DMS 273 (cell line): ENCODE measurements at regions not wholly inside any gene's neighbourhood (a gene's known extent, or its start where the extent isn't known, plus 50 kb on each side); places are given as distances from the start of the nearest gene placed in this dataset.

Experiments used
- DNase-seq: peaks from one replicate; lab custom pipeline; 2025; ENCODE audit not compliant: unreplicated experiment; lab: John Stamatoyannopoulos, UW

- DNase-seq, result no peak
Measured at GRCh38 chrX:98516120-98516519, 1632.4 kb downstream of the RPA4 start.

- no peak for DNase-seq
Measured at GRCh38 chrX:98523026-98523425, 1639.3 kb downstream of the RPA4 start.

GRCh38 chrX:98523521-98523920 lies 1639.8 kb downstream of the RPA4 start:
- no peak for DNase-seq

- no peak for DNase-seq
Measured at GRCh38 chrX:98548519-98548918, 1664.8 kb downstream of the RPA4 start.

- DNase-seq, result no peak
Measured at GRCh38 chrX:98568795-98569194, 1685.1 kb downstream of the RPA4 start.

GRCh38 chrX:98605941-98606340 lies 1722.2 kb downstream of the RPA4 start:
- DNase-seq, result no peak

- no peak for DNase-seq
Measured at GRCh38 chrX:98607739-98608138, 1724.0 kb downstream of the RPA4 start.

- DNase-seq, result no peak
Measured at GRCh38 chrX:98627645-98628044, 1743.9 kb downstream of the RPA4 start.

GRCh38 chrX:98637451-98637850 lies 1753.7 kb downstream of the RPA4 start:
- no peak for DNase-seq

GRCh38 chrX:98646351-98646750 lies 1762.6 kb downstream of the RPA4 start:
- DNase-seq, result no peak

- DNase-seq, result peak; percentile 2
Measured at GRCh38 chrX:98654565-98654964, 1755.5 kb downstream of the PCDH19 start.
